Hindlimb muscle (tissue), 1 donor: ENCODE measurements at regions not wholly inside any gene's neighbourhood (a gene's known extent, or its start where the extent isn't known, plus 50 kb on each side); places are given as distances from the start of the nearest gene placed in this dataset.

ENCODE experiments used
- DNase-seq: peaks from one replicate; pipeline ENCODE4 v3.0.0-alpha.2; 2013

DNA sequence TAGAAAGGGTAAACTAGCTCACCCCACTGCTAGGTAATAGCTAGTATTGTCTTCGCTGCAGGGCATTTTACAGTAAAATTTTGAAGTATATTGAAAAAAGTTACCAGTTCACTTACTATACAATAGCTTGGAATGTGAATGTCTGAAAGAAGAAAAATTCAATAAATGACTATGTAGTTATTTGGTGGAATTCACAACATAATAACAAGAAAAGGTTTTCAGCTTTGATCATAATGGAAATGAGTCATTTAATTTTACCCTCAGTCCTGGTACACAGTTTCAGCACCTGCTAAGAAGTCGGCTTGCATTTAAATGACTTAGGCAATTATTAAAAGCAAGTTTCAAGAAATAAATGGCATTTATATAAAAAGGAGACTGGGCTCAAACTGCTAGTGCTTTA lies 90.4 kb downstream of the NUP35 start:
- no peak for DNase-seq

GRCh38 chr2:183215917-183216316 lies 91.7 kb downstream of the NUP35 start:
- no peak for DNase-seq

GRCh38 chr2:183219888-183220287 lies 95.6 kb downstream of the NUP35 start:
- no peak for DNase-seq

- no peak for DNase-seq
Observed at GRCh38 chr2:183222751-183223150, 98.5 kb downstream of the NUP35 start.

GRCh38 chr2:183224948-183225347 lies 100.7 kb downstream of the NUP35 start:
- DNase-seq: peak; percentile 26

DNA sequence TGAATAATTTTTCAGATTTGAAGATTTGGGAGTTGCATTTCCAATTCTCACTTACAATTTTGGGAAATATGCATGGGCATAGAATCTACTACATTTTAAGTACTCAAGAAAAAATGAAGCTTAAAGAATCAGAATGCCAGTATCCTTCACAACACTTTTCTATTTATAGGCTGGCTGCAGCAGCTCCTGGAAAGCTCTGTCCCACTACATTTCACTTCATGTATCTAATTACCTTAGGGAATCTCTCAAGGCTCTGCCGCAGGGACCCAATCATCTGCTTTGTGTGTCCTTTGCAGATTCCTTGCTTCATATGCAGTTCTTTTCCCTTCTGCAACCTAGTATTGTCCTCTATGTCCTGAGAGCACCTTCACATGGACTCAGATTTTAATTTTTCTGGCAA lies 102.9 kb downstream of the NUP35 start:
- no peak for DNase-seq

- no peak for DNase-seq
Observed at GRCh38 chr2:183229386-183229785, 105.1 kb downstream of the NUP35 start.

GRCh38 chr2:183232161-183232865 lies 108.1 kb downstream of the NUP35 start:
- DNase-seq: no peak

- no peak for DNase-seq
Observed at GRCh38 chr2:183242937-183243336, 118.7 kb downstream of the NUP35 start.

- DNase-seq: no peak
Observed at GRCh38 chr2:183243758-183244157, 119.5 kb downstream of the NUP35 start.

DNA sequence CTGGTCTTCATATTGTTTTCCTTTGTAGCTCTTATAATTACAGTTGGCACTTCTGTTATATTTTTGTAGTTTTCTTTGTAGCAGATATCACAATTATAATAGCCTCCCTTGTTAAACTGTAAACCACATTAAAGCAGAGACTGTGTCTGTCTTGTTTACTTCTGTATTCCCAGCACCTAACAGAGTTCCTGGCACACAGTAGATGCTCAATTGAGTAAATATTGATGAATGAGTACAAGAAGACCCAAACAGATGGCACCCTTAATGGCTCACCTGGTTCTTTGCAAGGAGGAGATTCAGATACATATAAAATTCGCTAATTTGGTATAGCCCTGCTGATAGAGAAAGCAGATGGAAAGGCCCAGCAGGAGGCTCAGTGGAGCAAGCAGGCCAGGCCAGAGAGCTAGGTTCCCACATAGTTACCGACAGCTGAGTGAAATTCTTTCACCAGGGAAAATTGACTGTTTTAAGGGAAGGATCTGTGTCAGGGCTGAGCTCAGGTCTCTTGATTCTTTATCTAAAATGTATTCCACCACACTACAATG lies 120.1 kb downstream of the NUP35 start:
- DNase-seq: no peak

- DNase-seq: peak; percentile 11
Observed at GRCh38 chr2:183248866-183249567, 124.8 kb downstream of the NUP35 start.

DNA sequence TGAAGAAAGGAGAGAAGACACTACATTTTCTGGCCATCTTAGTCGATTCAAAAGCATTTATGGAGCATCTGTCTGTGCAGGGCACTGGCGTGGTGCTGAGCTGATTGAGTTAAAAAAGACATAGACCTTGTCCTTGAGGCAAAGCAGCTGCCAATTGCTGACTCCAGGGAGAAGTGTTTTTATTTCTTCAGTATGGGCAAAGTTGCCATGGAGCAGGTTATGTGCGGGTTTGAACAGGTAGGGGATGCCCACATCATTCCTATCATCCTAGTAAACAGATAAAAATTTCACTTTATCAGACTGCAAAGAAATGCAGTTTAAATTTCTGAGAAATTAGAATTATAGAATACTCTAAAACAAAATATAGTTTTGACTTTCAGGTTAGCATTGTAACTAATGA lies 125.8 kb downstream of the NUP35 start:
- DNase-seq: no peak

- DNase-seq: no peak
Observed at GRCh38 chr2:183250472-183250871, 126.2 kb downstream of the NUP35 start.

- DNase-seq: no peak
Observed at GRCh38 chr2:183253441-183254130, 129.3 kb downstream of the NUP35 start.

- DNase-seq: no peak
Observed at GRCh38 chr2:183255411-183255810, 131.2 kb downstream of the NUP35 start.

DNA sequence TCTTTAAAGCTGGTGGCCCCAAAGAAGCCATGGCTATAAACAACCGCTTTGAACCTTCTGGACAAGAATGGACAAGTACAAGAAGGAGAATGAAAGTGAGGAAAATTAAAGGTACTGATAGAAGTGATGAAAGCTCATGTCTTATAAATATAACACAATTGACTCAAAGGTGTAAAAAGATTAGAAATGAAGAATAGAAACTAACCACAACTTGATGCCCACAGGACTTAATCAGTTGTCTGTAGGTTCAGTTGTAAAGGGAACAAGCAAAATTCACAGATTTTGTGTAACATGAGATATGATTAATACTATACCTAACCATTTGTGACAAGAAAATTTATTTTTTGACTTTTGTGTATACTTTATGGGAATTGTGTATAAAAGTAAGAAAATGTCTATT lies 135.7 kb downstream of the NUP35 start:
- no peak for DNase-seq

DNA sequence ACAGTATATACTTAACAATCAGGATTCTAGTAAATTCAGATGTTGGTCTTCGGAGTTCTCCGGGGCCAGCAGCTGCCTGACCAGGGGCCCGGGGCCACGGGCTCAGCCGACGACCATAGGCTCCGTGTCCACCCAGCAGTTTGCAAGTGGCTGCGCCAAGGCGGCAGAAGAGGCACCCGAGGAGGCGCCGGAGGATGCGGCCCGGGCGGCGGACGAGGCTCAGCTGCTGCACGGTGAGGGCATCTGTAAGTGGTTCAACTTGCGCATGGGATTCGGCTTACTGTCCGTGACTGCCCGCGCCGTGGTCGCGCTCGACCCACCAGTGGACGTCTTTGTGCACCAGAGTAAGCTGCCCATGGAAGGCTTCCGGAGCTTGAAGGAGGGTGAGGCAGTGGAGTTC lies 136.3 kb downstream of the NUP35 start:
- DNase-seq: no peak

DNA sequence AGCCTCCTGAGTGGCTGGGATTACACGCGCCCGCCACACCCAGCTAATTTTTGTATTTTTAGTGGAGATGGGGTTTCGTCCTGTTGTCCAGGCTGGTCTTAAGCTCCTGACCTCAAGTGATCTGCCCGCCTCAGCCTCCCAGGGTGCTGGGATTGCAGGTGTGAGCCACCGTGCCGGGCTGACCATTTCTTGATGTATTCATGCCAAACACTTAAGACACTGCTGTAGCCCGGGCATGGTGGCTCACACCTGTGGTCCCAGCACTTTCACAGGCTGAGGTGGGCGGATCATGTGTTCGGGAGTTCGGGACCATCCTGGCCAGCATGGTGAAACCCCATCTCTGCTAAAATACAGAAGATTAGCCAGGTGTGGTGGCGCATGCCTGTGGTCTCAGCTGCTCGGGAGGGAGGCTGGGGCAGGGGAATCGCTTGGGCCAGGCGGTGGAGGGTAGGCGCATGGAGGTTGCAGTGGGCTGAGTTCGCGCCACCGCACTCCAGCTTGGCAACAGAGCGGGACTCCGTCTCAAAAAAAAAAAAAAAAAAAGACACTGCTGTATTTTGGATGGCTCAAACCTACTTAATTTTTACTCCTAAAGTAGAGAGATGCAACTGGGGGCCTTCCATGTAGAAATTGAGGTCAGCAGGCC lies 140.8 kb downstream of the NUP35 start:
- DNase-seq: no peak

DNA sequence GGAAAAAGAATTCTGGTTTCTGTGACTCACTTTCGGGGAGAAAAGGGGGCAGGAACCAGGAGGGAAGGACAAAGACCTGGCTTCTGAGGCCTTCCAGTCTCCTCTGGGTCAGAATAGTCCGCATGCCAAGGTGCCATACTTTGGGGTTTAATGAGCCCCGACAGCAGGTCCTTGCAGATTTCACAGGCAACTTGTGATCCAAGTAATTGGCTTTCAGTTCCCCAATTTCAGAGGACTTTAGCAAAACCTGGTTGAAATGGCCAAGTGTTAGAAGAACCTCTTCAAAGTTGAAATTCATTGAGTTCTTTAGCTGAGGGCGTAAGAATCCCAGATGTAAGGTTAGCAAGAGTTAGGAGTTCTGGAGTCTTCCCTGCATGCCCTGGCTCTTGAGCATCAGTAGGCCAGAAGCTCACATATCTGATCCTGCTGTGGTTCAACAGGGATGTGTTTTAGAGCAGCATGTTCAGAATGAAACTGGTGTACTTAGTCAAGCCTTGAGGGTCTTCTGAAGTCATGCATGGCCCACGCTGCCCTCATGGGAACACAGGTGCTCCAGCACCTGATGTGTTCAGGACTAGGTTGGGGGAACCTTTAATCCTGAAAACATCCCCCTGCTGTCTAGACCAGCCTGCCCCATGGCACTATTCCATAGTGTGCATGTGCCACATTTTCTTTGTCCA lies 143.0 kb downstream of the NUP35 start:
- DNase-seq: no peak

DNA sequence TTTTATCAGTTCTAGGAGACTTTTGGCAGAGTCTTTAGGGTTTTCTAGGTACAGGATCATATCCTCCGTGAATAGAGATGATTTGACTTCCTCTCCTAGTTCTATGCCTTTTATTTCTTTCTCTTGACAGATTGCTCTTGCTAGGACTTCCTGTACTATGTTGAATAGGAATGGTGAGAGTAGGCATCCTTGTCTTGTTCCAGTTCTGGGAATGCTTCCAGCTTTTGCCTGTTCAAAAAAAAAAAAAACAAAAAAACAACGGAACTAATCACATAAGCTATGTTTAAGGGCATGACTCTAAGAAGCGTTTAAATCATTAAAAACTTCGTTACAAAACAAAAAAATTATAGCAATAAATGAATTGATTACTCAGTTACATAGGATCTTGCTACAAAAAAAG lies 145.7 kb downstream of the NUP35 start:
- no peak for DNase-seq

GRCh38 chr2:183283209-183283608 lies 159.0 kb downstream of the NUP35 start:
- DNase-seq: no peak
